Progenitor cell of endocrine pancreas (in vitro differentiated cells): ENCODE measurements at regions not wholly inside any gene's neighbourhood (a gene's known extent, or its start where the extent isn't known, plus 50 kb on each side); places are given as distances from the start of the nearest gene placed in this dataset.

Source experiments
- DNase-seq: peaks from one replicate; pipeline ENCODE4 v3.0.0; 2021; ENCODE audit warnings: low spot score; ENCODE audit not compliant: unreplicated experiment
- H3K27ac Mint-ChIP-seq: 2 replicates; pipeline ENCODE4 v1.8.0; 2021; ENCODE audit warnings: mild to moderate bottlenecking, moderate library complexity, mixed read lengths
- H3K27me3 Mint-ChIP-seq: 2 replicates; pipeline ENCODE4 v1.8.0; 2021; ENCODE audit warnings: mixed read lengths
- H3K36me3 Mint-ChIP-seq: 2 replicates; pipeline ENCODE4 v1.8.0; 2022; ENCODE audit warnings: mixed read lengths; ENCODE audit not compliant: insufficient read depth
- H3K4me1 Mint-ChIP-seq: 2 replicates; pipeline ENCODE4 v1.8.0; 2021; ENCODE audit warnings: low read depth, mixed read lengths
- H3K4me3 Mint-ChIP-seq: 2 replicates; pipeline ENCODE4 v1.8.0; 2021; ENCODE audit warnings: low read depth, mild to moderate bottlenecking, moderate library complexity, mixed read lengths
- H3K9me3 Mint-ChIP-seq: 2 replicates; pipeline ENCODE4 v1.8.0; 2021; ENCODE audit warnings: low read depth, mixed read lengths
- TF ChIP-seq, protein P1 (sequence below): fragments of 200-600 bp; sonication (generic); IDR thresholded peaks from one replicate; pipeline ENCODE4 v1.5.0; 2021; ENCODE audit warnings: antibody characterized with exemption, mild to moderate bottlenecking; ENCODE audit not compliant: unreplicated experiment

DNA sequence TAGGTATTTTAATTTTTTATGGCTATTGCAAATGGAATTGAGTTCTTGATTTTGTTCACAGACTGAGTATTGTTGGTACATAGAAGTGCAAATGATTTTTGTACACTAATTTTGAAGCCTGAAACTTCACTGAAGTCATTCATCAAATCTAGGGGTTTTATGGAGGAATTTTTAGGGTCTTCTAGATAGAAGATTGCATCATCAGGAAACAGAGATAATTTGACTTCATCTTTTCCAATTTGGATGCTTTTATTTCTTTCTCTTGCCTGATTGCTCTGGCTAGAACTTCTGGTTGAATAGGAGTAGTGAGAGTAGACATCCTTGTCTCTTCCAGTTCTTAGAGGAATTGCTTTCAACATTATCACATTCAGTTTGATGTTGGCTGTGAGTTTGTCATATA is 58.2 kb upstream of the SNCAIP start:
- peaks cover 5% of the 10 kb centered on the region for H3K36me3 Mint-ChIP-seq
- no peak overlapping the region for H3K4me3 Mint-ChIP-seq
- peaks cover 49% of the 10 kb centered on the region for H3K9me3 Mint-ChIP-seq
- H3K27me3 Mint-ChIP-seq = no peaks in the 10 kb centered on the region
- H3K27ac Mint-ChIP-seq = no peak overlapping the region
- TF ChIP-seq, protein P1, sequence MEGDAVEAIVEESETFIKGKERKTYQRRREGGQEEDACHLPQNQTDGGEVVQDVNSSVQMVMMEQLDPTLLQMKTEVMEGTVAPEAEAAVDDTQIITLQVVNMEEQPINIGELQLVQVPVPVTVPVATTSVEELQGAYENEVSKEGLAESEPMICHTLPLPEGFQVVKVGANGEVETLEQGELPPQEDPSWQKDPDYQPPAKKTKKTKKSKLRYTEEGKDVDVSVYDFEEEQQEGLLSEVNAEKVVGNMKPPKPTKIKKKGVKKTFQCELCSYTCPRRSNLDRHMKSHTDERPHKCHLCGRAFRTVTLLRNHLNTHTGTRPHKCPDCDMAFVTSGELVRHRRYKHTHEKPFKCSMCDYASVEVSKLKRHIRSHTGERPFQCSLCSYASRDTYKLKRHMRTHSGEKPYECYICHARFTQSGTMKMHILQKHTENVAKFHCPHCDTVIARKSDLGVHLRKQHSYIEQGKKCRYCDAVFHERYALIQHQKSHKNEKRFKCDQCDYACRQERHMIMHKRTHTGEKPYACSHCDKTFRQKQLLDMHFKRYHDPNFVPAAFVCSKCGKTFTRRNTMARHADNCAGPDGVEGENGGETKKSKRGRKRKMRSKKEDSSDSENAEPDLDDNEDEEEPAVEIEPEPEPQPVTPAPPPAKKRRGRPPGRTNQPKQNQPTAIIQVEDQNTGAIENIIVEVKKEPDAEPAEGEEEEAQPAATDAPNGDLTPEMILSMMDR = no peak
- no peaks in the 10 kb centered on the region for H3K4me1 Mint-ChIP-seq
- DNase-seq = no peak

DNA sequence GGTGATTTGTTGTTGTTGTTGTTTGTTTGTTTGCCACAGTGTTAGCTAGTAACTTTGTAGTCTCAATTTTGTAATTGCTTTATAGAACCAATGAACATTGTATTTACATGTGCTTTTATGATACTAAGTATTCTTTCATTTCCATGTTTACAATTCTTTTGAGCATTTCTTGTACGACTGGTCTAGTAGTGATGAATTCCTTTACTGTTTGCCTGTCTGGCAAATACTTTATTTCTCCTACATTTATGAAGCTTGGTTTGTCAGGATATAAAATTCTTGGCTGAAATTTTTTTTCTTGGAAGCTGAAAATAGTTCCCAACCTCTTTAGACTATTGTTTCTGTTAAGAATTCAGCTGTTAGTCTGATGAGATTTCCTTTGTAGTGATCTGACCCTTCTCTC is 55.6 kb upstream of the SNCAIP start:
- Mint-ChIP-seq H3K27me3 (no peaks in the 10 kb centered on the region), H3K9me3 (peaks cover 33% of the 10 kb centered on the region), H3K27ac (no peak overlapping the region), H3K36me3 (peaks cover 4% of the 10 kb centered on the region), H3K4me1 (no peaks in the 10 kb centered on the region), H3K4me3 (no peak overlapping the region)
- no peak for DNase-seq
- TF ChIP-seq, protein P1 = no peak

DNA sequence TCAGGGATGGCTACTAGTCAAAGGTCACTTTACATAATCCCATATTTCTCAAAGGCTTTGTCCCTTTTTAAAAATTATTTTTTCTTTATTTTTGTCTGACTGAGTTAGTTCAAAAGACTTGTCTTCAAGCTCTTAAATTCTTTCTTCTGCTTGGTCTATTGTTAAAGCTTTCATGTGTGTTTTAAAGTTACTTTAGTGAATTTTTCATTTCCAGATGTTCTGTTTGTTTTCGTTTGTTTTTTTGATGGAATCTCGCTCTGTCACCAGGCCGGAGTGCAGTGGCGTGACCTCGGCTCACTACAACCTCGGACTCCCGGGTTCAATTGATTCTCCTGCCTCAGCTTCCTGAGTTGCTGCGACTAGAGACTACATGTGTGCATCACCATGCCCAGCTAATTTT is 55.0 kb upstream of the SNCAIP start:
- H3K4me1 Mint-ChIP-seq = no peaks in the 10 kb centered on the region
- peaks cover 31% of the 10 kb centered on the region for H3K9me3 Mint-ChIP-seq
- TF ChIP-seq, protein P1 = no peak
- no peak overlapping the region for H3K27ac Mint-ChIP-seq
- no peak for DNase-seq
- H3K27me3 Mint-ChIP-seq = no peaks in the 10 kb centered on the region
- peaks cover 4% of the 10 kb centered on the region for H3K36me3 Mint-ChIP-seq
- no peak overlapping the region for H3K4me3 Mint-ChIP-seq

DNA sequence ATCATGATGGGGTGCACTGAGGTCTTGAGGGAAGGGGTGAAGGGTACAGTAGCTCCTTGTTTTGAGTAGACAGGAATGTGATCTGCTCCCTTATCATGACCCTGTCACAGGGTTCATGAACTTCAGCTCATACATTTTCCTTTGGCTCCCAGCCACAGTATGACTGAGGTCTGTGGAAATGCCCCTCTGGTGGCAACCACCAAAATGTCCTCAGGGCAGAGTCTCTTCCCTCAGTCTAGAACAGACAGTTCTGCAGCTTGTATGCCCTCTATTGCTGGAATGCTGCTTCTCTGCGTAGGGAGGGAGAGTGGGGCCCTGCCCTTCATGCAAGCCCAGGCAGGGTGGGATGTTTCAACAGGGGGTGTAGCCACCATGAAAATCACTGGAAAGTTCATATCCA is 53.8 kb upstream of the SNCAIP start:
- TF ChIP-seq, protein P1 = no peak
- Mint-ChIP-seq H3K4me1 (peaks cover 6% of the 10 kb centered on the region), H3K27ac (no peak overlapping the region), H3K27me3 (no peaks in the 10 kb centered on the region), H3K4me3 (no peak overlapping the region), H3K36me3 (peaks cover 4% of the 10 kb centered on the region), H3K9me3 (peaks cover 27% of the 10 kb centered on the region)
- DNase-seq = no peak

DNA sequence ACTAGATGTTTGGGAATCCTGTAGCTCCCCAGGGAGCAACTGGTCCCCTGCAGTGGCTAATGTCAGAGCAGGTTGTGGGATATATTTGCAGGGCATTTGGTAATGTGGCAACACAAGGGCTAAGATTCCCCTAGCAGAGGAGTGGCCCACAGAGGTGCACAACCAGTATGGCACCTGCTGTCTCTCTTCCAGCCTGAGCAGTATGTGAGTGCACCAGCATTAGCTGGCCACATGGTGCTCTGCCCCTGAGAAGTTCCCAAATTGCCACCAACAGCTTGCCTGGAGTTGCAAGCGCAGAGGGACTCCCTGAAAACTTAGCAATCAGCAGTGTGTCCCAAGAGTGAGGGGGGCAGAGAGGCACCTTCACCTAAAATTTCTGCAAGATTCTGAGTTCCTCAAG is 53.2 kb upstream of the SNCAIP start:
- TF ChIP-seq, protein P1 = no peak
- Mint-ChIP-seq H3K4me3 (no peak overlapping the region), H3K4me1 (peaks cover 11% of the 10 kb centered on the region), H3K27ac (no peak overlapping the region), H3K27me3 (no peaks in the 10 kb centered on the region), H3K36me3 (peaks cover 4% of the 10 kb centered on the region), H3K9me3 (peaks cover 27% of the 10 kb centered on the region)
- no peak for DNase-seq
